HEK293 (cell line): ENCODE measurements at regions not wholly inside any gene's neighbourhood (a gene's known extent, or its start where the extent isn't known, plus 50 kb on each side); places are given as distances from the start of the nearest gene placed in this dataset.

Experiments
- CTCF ChIA-PET: fragments of 350-600 bp; formaldehyde crosslinking; extraction: SDS; loops from one replicate; lab custom pipeline; 2021; ENCODE audit warnings: antibody characterized with exemption; lab: Yijun Ruan, JAX
- POLR2A ChIA-PET: fragments of 300-600 bp; formaldehyde crosslinking; extraction: SDS; loops from one replicate; lab custom pipeline; 2020; ENCODE audit warnings: antibody characterized with exemption, inconsistent platforms; lab: Yijun Ruan, JAX
- H3K27ac ChIP-seq: fragments of 200-500 bp; sonication (Bioruptor generic); 2 replicates; pipeline ENCODE4 v1.5.1; 2014; ENCODE audit warnings: low read depth, low read length, control low read depth, inconsistent platforms; ENCODE audit errors: extremely low read depth
- H3K36me3 ChIP-seq, 2 experiments: fragments of 200-500 bp in 1 of 2; sonication (Bioruptor generic) in 1 of 2; 1 replicate in 1 of 2; 2 replicates in 1 of 2; pipeline ENCODE4 v1.5.1; 2014 to 2017; ENCODE audit warnings: inconsistent platforms in 2 of 2, low read length in 2 of 2; ENCODE audit not compliant: control insufficient read depth in 2 of 2, insufficient read depth in 1 of 2
- H3K4me1 ChIP-seq: fragments of 200-500 bp; sonication (Bioruptor generic); 2 replicates; pipeline ENCODE4 v1.5.1; 2014; ENCODE audit warnings: mild to moderate bottlenecking, low read length, inconsistent platforms; ENCODE audit not compliant: control insufficient read depth, insufficient read depth
- H3K4me3 ChIP-seq: 2 replicates; pipeline ENCODE4 v1.5.1; 2011; ENCODE audit warnings: low read depth, mild to moderate bottlenecking, control low read depth, low read length, moderate library complexity
- H3K9me3 ChIP-seq: fragments of 200-500 bp; sonication (Bioruptor generic); 2 replicates; pipeline ENCODE4 v1.5.1; 2014; ENCODE audit warnings: low read depth, low read length, inconsistent platforms; ENCODE audit not compliant: control insufficient read depth, insufficient read depth
- EGR2 ChIP-seq: fragments of 450-650 bp; formaldehyde crosslinking; IDR thresholded peaks from 2 replicates; pipeline ENCODE4 v1.5.1; 2016; ENCODE audit warnings: low read depth, missing biosample characterization, missing genetic modification characterization
- PRDM10 ChIP-seq: fragments of 450-650 bp; formaldehyde crosslinking; IDR thresholded peaks from 2 replicates; pipeline ENCODE4 v1.5.1; 2016; ENCODE audit warnings: missing biosample characterization, missing genetic modification characterization
- ZBTB7A ChIP-seq: fragments of 450-650 bp; formaldehyde crosslinking; IDR thresholded peaks from 2 replicates; pipeline ENCODE4 v1.5.1; 2016; ENCODE audit warnings: low read depth, missing biosample characterization, missing genetic modification characterization
- ZNF169 ChIP-seq: fragments of 450-650 bp; formaldehyde crosslinking; IDR thresholded peaks from 2 replicates; pipeline ENCODE4 v1.5.1; 2016; ENCODE audit warnings: missing biosample characterization, missing genetic modification characterization
- ZNF175 ChIP-seq: fragments of 450-650 bp; formaldehyde crosslinking; IDR thresholded peaks from 2 replicates; pipeline ENCODE4 v1.5.1; 2016; ENCODE audit warnings: missing biosample characterization, missing genetic modification characterization
- ZNF274 ChIP-seq, 2 experiments: fragments of 200-500 bp in 1 of 2; fragments of 450-650 bp in 1 of 2; sonication (Bioruptor generic) in 1 of 2; formaldehyde crosslinking in 1 of 2; IDR thresholded peaks; 2 replicates each; pipeline versions ENCODE4 v1.5.1 to v1.6.1; 2014 to 2016; ENCODE audit warnings: borderline replicate concordance in 1 of 2, inconsistent platforms in 1 of 2, low read length in 1 of 2, missing biosample characterization in 1 of 2, missing genetic modification characterization in 1 of 2
- ZNF341 ChIP-seq: fragments of 450-650 bp; formaldehyde crosslinking; IDR thresholded peaks from 2 replicates; pipeline ENCODE4; 2016; ENCODE audit warnings: low read depth, missing biosample characterization, missing genetic modification characterization
- ZNF423 ChIP-seq: fragments of 450-650 bp; formaldehyde crosslinking; IDR thresholded peaks from 2 replicates; pipeline ENCODE4 v1.5.1; 2016; ENCODE audit warnings: missing biosample characterization, missing genetic modification characterization
- ZNF561 ChIP-seq: fragments of 450-650 bp; IDR thresholded peaks from 2 replicates; pipeline ENCODE4 v1.5.1; 2018; ENCODE audit warnings: missing biosample characterization, missing genetic modification characterization, borderline replicate concordance
- ZNF610 ChIP-seq: fragments of 450-650 bp; formaldehyde crosslinking; IDR thresholded peaks from 2 replicates; pipeline ENCODE4 v1.5.1; 2016; ENCODE audit warnings: missing biosample characterization, missing genetic modification characterization, borderline replicate concordance
- ZNF658 ChIP-seq: fragments of 450-650 bp; formaldehyde crosslinking; IDR thresholded peaks from 2 replicates; pipeline ENCODE4; 2016; ENCODE audit warnings: missing biosample characterization, missing genetic modification characterization
- ZNF660 ChIP-seq: fragments of 450-650 bp; IDR thresholded peaks from 2 replicates; pipeline ENCODE4 v1.5.1; 2018; ENCODE audit warnings: missing biosample characterization, mild to moderate bottlenecking, missing genetic modification characterization
- ZNF701 ChIP-seq: fragments of 450-650 bp; formaldehyde crosslinking; IDR thresholded peaks from 2 replicates; pipeline ENCODE4 v1.5.1; 2016; ENCODE audit warnings: missing biosample characterization, missing genetic modification characterization
- ZNF747 ChIP-seq: fragments of 450-650 bp; formaldehyde crosslinking; IDR thresholded peaks from 2 replicates; pipeline ENCODE4 v1.5.1; 2016; ENCODE audit warnings: missing biosample characterization, missing genetic modification characterization
- ZNF830 ChIP-seq: fragments of 450-650 bp; IDR thresholded peaks from 2 replicates; pipeline ENCODE4 v1.5.0; 2018; ENCODE audit warnings: missing biosample characterization, missing genetic modification characterization, low read depth, mild to moderate bottlenecking, moderate library complexity
- ZSCAN23 ChIP-seq: fragments of 450-650 bp; formaldehyde crosslinking; IDR thresholded peaks from 2 replicates; pipeline ENCODE4 v1.5.1; 2016; ENCODE audit warnings: missing biosample characterization, missing genetic modification characterization
- ZXDB ChIP-seq: fragments of 450-650 bp; formaldehyde crosslinking; IDR thresholded peaks from 2 replicates; pipeline ENCODE4 v1.5.1; 2016; ENCODE audit warnings: missing biosample characterization, missing genetic modification characterization

- no peaks in the 10 kb centered on the region for H3K36me3 ChIP-seq
- H3K9me3 ChIP-seq = no peaks in the 10 kb centered on the region
- POLR2A ChIA-PET = no interaction called here
- TF ChIP-seq ZNF169 (no peak), ZNF423 (tag by site-specific recombination) (no peak), ZNF175 (tag by site-specific recombination) (no peak), ZNF830 (no peak), ZSCAN23 (tag by site-specific recombination) (no peak), ZNF660 (tag by site-specific recombination) (no peak), ZNF341 (tag by site-specific recombination) (no peak), ZNF747 (tag by site-specific recombination) (no peak), PRDM10 (tag by site-specific recombination) (no peak), ZBTB7A (no peak)
- CTCF ChIA-PET = no interaction called here
- H3K4me1 ChIP-seq = no peaks in the 10 kb centered on the region
- no peak overlapping the region for H3K4me3 ChIP-seq
- no peak overlapping the region for H3K27ac ChIP-seq
Measured at GRCh38 chr16:59212492-59213024, 478.4 kb upstream of the GOT2 start.

DNA sequence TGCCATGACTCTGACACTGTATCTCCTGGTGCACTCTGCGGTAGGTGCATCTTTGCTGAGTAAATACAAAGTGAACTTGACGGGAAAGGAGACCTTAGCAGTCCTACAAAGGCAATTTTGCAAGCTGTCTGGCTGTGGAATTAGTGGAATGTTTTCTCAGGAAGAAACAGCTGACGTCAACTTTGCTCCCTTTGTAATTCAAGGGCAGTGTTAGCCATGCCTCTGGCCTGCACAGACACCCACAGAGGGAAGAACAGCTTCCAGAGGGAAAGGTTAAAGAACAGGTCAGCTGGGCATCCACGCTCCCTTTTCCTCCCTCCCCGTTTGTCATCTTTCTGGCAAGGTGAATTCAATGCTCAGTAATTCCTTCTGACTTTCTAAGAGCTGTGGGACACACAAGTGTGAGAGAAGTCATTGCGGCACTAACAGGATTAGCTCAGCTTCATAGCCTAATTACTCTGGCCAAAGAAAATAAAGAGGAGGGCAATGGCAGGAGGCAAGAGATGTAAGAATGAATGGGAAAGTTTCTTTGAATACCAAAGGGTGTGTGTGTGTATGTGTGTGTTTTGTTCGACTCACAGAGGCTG is 476.9 kb upstream of the GOT2 start:
- POLR2A ChIA-PET = no interaction called here
- TF ChIP-seq EGR2 (tag by site-specific recombination) = no peak
- Histone ChIP-seq H3K4me3 (no peak overlapping the region), H3K9me3 (no peaks in the 10 kb centered on the region), H3K36me3 (no peaks in the 10 kb centered on the region), H3K27ac (no peak overlapping the region), H3K4me1 (no peaks in the 10 kb centered on the region)
- CTCF ChIA-PET = no interaction called here

GRCh38 chr16:59205403-59205802 is 471.3 kb upstream of the GOT2 start:
- no peaks in the 10 kb centered on the region for H3K9me3 ChIP-seq
- CTCF ChIA-PET = no interaction called here
- no peaks in the 10 kb centered on the region for H3K36me3 ChIP-seq
- POLR2A ChIA-PET = no interaction called here
- H3K4me1 ChIP-seq = no peaks in the 10 kb centered on the region
- no peak overlapping the region for H3K4me3 ChIP-seq
- no peak overlapping the region for H3K27ac ChIP-seq
- no peak for TF ChIP-seq ZNF610 (tag by site-specific recombination)

GRCh38 chr16:59204589-59204988 is 470.5 kb upstream of the GOT2 start:
- H3K36me3 ChIP-seq = no peaks in the 10 kb centered on the region
- H3K9me3 ChIP-seq = no peaks in the 10 kb centered on the region
- no peak overlapping the region for H3K4me3 ChIP-seq
- H3K4me1 ChIP-seq = no peaks in the 10 kb centered on the region
- POLR2A ChIA-PET = no interaction called here
- TF ChIP-seq ZNF701 (tag by site-specific recombination) = no peak
- TF ChIP-seq ZNF561 (tag by site-specific recombination) = no peak
- no peak for TF ChIP-seq ZNF274 (IDR thresholded peaks at IDR 0.05; ENCODE audit: low read length)
- TF ChIP-seq ZNF274 (tag by site-specific recombination; IDR thresholded peaks at IDR 0.05; ENCODE audit: borderline replicate concordance) = no peak
- TF ChIP-seq ZXDB = no peak
- TF ChIP-seq ZNF658 (tag by site-specific recombination) = no peak
- TF ChIP-seq, all 188 proteins: peak for 0
- H3K27ac ChIP-seq = no peak overlapping the region
- CTCF ChIA-PET = no interaction called here
